ENCODE measurements at regions not wholly inside any gene's neighbourhood (a gene's known extent, or its start where the extent isn't known, plus 50 kb on each side); places are given as distances from the start of the nearest gene placed in this dataset.

DNA sequence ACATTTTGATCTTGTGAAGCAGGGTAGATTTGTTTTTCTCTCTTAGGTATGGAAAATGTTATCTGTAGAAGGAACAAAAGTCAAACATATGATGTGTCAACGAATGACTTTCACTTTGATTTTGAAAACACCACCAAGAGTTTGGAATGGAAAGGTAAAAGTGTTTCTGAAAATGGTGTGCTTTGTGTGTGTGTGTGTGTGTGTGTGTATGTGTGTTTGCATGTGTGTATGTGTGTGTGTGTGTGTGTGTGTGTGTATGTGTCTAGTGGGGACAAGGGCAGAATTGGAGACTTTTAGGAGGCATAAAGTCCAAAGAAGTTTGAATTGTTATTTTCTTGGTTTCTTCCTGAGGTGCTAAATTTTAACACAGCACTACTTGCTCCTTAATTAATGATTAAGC, 115.4 kb upstream of the PRKCQ start:
- TF ChIP-seq, protein P1, sequence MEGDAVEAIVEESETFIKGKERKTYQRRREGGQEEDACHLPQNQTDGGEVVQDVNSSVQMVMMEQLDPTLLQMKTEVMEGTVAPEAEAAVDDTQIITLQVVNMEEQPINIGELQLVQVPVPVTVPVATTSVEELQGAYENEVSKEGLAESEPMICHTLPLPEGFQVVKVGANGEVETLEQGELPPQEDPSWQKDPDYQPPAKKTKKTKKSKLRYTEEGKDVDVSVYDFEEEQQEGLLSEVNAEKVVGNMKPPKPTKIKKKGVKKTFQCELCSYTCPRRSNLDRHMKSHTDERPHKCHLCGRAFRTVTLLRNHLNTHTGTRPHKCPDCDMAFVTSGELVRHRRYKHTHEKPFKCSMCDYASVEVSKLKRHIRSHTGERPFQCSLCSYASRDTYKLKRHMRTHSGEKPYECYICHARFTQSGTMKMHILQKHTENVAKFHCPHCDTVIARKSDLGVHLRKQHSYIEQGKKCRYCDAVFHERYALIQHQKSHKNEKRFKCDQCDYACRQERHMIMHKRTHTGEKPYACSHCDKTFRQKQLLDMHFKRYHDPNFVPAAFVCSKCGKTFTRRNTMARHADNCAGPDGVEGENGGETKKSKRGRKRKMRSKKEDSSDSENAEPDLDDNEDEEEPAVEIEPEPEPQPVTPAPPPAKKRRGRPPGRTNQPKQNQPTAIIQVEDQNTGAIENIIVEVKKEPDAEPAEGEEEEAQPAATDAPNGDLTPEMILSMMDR (IDR thresholded peaks at IDR 0.05; ENCODE audit: insufficient read depth, low read length, missing control alignments) = no peak
- ChIA-PET POLR2A (no interaction called here), CTCF (interaction anchor here (1.2 kb wide), 1 partner anchor 17 kb away, joined by 3 read pairs; no protein-coding TSS in a partner anchor)
- no peak for DNase-seq (ENCODE audit: low read depth, low spot score)
- no peak overlapping the region for H3K4me3 ChIP-seq (ENCODE audit: low read depth, low read length)

DNA sequence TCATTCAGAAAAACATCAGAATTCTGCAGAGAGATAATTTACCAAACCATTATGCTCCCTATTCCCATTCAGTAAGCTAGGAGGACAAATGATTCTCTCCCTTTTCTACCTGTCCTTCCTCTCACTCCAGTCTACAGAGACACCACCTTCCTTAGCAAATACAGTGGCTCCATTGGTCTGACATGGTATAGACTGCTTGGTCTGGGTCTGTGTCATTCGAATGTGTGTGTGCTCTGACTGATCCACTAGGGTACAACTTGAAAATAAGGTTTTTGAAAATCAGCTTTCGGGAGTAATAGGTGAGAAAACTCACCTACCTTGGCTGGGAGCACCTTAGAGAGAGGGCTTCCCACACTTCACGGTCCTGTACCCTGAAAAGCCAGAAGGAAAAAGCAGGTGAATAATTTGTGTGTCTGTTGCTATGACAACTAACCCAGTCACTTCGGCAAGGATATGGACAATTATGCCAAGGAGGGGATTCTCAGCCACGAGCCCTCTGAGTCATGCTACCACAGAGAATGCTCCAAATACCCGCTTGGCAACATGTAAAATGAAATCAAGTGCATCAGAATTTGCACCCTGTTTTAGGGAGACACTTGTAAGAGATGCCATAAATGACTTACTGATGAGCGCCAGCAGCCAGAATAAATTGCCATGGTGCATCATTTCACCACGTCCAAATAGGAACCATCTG, 114.5 kb upstream of the PRKCQ start:
- H3K4me3 ChIP-seq (ENCODE audit: low read depth, low read length) = no peak overlapping the region
- no peak for DNase-seq (ENCODE audit: low read depth, low spot score)
- CTCF ChIA-PET = interaction anchor here (1.2 kb wide), 1 partner anchor 25 kb away, joined by 3 read pairs; no protein-coding TSS in a partner anchor
- POLR2A ChIA-PET = no interaction called here
- TF ChIP-seq, protein P1 (IDR thresholded peaks at IDR 0.05; ENCODE audit: insufficient read depth, low read length, missing control alignments) = no peak

DNA sequence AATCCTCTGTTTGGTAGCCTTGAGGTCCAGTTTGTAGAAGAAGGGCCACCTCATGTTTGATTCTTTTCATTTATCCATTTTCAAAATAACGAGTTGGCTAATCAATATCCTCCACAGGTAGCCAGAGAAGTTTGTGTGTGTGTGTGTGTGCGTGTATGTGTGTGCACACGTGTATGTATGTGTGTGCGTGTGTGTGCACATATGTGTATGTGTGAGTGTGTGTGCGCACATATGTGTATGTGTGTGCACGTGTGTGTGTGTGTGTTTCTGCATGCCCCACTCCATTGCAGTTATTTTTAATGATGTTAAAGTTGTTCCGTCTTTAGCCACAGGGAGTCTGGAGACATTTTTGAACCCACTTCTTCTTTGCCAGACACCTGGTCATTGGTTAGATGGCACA, 112.8 kb upstream of the PRKCQ start:
- ChIA-PET CTCF (no interaction called here), POLR2A (no interaction called here)
- no peak for DNase-seq (ENCODE audit: low read depth, low spot score)
- no peak overlapping the region for H3K4me3 ChIP-seq (ENCODE audit: low read depth, low read length)
- TF ChIP-seq, protein P1 (IDR thresholded peaks at IDR 0.05; ENCODE audit: insufficient read depth, low read length, missing control alignments) = no peak

DNA sequence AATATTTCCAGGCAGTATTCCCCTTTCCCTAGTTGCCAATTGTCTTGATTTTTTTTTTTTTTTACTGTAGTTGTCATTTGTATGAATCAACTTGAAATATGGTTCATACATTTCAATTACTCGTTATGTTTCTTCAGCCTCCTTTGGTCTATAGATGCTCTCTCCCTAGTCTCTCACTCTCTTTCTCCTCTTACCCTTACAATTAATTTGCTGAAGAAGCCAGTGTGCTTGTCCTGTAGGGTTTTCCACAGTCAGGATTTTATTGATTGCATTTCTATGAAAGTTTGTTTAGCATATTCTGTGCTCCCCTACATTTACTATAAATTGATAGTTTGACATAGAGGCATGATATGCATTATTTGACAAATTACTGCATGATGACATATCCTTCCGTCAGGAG, 112.0 kb upstream of the PRKCQ start:
- TF ChIP-seq, protein P1 (IDR thresholded peaks at IDR 0.05; ENCODE audit: insufficient read depth, low read length, missing control alignments) = no peak
- POLR2A ChIA-PET = no interaction called here
- CTCF ChIA-PET = no interaction called here
- no peak overlapping the region for H3K4me3 ChIP-seq (ENCODE audit: low read depth, low read length)
- DNase-seq (ENCODE audit: low read depth, low spot score) = no peak

DNA sequence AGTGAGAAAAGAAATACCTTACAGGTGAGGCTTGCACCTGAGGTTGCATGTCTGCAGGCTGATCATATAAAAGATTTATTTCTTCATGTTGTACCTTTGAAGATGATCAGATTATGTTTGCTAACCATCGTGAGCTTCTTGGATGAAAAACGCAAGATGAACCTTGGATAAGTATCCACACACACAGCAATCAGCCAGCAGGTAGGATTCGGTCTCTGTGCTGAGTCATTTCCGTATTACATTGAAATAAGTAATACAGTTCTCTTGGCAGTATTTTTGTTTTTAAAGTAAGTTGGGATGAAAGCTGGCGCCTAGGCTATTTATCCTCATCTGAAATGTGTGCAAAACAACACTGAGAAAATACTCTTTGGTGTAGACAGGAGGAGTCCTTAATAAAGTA, 109.0 kb upstream of the PRKCQ start:
- TF ChIP-seq, protein P1 (IDR thresholded peaks at IDR 0.05; ENCODE audit: insufficient read depth, low read length, missing control alignments) = no peak
- DNase-seq (ENCODE audit: low read depth, low spot score) = no peak
- POLR2A ChIA-PET = no interaction called here
- H3K4me3 ChIP-seq (ENCODE audit: low read depth, low read length) = no peak overlapping the region
- CTCF ChIA-PET = interaction anchor here (1.4 kb wide), 1 partner anchor 10 kb away, joined by 4 read pairs; no protein-coding TSS in a partner anchor

DNA sequence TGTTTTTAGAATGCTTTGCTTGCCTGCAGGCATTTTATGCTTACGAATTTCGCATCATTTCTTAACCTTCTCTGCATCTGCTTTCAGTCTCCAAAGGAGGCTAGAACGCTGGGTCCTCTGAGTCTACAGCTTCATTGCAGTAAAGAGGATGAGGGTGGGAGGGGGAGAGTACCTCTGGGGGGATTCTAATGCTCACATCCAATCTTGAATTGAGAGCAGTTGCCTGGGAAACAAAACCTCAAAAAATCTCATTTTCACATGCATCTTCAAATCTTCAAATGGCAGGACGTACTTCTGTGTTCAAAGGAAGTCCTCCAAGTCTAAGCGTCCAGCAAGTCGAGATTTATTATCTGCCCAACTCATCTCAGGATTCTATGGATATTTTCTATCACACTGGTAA, 100.7 kb upstream of the PRKCQ start:
- no peak overlapping the region for H3K4me3 ChIP-seq (ENCODE audit: low read depth, low read length)
- ChIA-PET CTCF (no interaction called here), POLR2A (no interaction called here)
- TF ChIP-seq, protein P1 (IDR thresholded peaks at IDR 0.05; ENCODE audit: insufficient read depth, low read length, missing control alignments) = no peak
- no peak for DNase-seq (ENCODE audit: low read depth, low spot score)
